GM18502 (cell line): ENCODE measurements at regions not wholly inside any gene's neighbourhood (a gene's known extent, or its start where the extent isn't known, plus 50 kb on each side); places are given as distances from the start of the nearest gene placed in this dataset.
"Not testable (repeated sequence)": the region's sequence is repeated elsewhere in the genome, so short reads cannot be mapped to it uniquely, and the experiment has no call there.

Source experiments
- ATAC-seq: cut with Tn5 transposase; IDR thresholded peaks from one replicate; pipeline ENCODE4 v1.9.1; 2021; ENCODE audit warnings: mild to moderate bottlenecking; ENCODE audit not compliant: unreplicated experiment, poor library complexity

DNA sequence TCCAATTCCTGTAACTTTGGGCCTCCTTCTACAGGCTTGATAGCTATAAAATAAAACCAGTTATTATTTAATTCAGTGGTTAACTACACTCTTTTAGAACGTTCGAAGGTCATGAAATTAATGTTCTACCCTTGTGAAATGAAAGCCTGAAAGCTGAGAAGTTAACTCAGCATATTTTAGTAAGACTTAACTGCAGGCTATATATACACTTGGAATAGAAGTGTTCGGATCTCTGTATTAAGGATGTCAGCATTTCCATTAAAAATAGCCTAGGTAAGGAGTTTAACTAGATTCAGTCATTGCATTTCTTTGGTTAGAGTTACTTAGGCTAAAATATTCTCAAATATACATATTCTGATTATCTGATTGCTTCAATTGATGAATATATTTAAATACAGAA is 229.2 kb downstream of the MRPS30 start:
- no peak for ATAC-seq

DNA sequence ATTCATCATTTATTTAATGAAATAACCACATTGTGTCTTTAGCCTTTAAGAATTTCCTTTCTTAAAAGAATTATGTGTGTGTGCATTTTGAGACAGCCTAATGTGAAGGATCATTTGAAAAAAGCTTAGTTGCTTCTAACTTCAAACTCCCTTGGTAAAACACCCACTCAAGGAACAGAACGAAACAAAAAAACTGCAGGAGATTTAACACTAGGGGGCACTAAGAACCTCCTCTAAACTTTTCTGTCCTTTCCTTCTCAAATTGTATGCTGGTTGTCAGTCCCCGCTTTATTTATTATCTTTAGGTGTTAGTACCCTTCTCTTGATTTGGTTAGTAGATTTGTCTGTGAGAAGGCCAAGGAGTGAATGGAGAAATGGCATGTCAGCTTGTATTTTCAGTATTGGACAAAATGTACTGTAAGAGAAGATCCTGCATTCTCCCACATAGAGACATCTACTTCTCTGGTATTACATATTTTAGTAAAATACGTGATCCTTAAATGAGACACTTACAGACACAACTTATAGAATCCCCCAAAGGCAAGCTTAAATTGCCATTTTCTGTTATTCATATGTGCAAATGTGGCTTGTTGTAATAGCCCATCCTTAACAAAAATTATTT is 229.7 kb downstream of the MRPS30 start:
- ATAC-seq: peak; percentile 79

DNA sequence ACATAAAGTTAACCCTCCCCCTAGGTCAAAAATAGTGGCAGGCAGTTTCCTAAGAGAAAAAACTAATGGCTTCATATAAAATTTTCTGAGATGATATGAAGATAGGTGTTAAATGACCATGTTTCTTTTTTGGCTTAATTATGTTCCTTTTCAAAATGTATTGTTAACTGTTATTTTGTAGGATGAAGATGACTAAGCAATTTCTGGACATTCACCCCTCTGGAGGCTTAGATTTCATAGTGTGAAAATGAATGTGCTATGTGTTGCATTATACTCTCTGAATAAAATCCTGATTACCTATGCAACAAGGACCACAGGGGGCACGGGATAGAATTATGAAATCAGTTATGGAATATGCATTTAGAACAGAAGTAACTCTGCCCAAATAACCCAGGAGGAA is 233.5 kb downstream of the MRPS30 start:
- ATAC-seq: no peak

DNA sequence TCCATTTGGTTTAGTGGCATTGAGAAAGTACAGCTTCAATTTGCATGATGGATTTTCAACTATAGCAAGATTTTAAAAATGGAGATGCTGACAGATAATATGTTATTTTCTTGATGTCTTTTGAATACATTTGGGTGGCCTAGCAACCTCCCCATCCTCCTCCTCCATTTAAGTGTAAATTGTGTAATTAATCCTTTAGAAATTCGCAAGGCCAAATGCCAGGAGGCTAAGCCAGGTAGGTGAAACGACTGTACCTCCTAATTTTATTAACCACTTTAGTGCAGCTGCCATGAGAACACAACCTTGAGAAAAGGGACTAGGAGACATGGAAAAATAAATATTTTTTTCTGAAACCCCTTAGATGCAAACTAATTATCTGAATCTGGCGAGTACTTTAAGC is 248.8 kb downstream of the MRPS30 start:
- no peak for ATAC-seq

DNA sequence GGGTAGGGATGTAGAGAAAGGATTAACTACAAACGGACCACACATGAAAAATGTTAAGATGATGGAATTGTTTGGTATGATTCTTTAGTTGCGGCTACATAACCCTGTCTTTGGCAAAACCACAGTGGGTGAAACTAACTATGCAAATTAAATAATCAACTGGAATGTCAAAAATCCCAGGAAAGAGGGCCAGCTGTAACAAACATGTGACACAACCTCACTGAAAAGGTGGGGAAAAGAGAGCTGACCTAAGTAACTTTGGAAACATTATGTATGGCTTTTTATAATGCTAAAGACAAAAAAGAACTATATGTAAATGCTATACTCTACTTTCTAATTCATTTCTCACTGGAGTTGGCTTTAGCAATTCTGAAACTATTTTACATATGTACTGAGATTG is 252.0 kb downstream of the MRPS30 start:
- no peak for ATAC-seq

DNA sequence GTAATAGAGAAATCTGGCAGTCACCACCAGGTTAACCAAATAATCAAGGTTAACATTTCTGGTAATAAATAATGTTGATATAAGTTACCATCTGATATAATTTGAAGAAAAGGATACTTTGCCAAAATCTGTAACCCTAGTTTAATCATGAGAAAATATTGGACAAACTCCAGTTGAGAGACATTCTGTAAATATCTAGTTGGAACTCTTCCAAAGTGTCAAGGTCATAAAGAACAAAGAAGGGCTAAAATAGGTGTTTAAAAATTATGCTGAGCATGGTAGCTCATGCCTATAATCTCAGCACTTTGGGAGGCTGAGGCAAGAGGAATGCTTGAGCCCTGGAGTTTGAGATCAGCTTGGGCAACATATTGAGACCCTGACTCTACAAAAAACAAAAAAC is 253.3 kb downstream of the MRPS30 start:
- ATAC-seq: no peak

DNA sequence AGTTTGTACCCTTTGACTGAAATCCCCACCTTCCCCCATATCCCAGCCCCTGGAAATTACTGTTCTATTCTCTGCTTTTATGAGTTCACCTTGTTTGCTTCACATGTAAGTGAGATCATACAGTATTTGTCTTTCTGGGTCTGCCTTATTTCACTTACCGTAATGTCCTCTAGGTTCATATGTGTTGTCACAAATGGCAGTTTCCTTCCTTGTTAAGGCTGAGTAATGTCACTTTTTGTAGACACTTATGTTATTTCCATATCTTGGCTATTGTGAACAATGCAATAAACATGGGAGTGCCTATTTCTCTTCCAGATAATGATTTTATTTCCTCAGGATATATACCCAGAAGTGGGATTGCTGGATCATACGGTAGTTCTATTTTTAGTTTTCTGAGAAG is 272.3 kb downstream of the MRPS30 start:
- ATAC-seq: no peak

DNA sequence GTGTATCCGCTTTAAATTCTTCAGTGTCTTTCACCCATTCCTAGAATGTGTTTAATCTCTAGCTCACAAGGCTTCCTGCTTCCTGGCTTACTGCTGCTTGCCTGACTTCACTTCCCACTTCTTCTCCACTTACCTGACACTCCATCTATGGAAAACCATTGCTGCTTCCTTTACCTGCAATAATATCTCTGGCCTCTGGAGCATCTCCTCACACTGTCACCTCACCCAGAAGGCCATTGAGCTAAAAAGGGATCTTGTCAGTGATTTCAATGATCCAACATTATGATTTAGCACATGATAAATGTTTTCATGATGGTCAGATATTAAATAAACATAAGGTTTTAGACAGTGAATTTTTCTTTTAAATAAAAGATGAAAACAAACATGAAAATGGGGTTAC is 281.1 kb downstream of the MRPS30 start:
- ATAC-seq: no peak

DNA sequence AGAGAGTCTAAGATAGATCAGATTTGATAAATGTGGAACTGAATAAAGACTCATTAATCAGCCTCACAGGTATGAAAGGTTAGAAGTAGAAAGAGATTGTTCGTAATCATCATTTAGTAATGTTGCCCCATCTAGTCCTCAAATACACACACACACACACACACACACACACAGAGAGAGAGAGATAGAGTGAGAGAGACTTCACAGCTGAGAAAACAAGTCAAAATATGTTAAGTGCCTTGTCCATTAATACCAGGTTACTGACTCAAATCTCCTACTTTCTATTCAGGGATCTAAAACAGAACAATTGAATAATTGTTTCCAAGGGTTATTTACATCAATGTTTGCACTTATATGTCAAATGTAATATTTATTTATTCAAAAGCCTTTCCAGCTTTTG is 284.6 kb downstream of the MRPS30 start:
- no peak for ATAC-seq

DNA sequence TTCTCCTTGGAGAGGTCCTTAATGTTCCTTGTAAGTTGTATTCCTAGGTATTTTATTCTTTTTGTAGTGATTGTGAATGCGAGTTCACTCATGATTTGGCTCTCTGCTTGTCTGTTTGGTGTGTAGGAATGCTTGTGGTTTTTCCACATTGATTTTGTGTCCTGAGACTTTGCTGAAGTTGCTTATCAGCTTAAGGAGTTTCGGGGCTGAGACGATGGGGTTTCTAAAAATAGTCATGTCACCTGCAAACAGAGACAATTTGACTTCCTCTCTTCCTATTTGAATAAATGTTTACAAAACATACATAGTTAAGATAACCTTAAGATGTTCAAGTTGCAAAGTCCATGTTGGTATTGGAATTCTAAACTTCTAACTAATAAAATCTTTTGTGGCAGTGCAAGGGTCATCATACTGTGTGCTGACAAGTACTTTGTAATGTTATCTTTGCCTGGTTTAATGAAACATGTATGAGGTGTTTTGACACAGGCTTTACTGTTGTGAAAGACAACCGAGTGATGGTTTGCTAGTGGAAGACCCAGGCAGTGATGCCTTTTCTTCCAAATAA is 286.2 kb downstream of the MRPS30 start:
- ATAC-seq: no peak

DNA sequence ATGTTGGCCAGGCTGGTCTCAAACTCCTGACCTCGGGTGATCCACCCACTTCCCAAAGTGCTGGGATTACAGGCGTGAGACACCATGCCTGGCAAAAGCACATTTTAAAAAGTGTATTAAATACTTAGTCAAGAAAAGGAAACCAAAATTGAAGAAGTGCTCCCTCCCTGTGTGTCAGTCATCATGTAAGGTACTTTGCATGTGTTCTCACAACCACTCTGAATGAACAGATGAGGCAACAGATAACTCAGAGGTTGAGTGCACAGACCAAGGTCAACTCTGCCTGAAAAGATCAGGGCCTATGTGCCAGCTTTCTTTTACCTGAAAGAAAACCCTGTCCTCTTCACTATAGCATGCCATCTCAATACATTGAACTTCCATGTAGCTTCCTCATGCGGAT is 289.7 kb downstream of the MRPS30 start:
- ATAC-seq: no peak

DNA sequence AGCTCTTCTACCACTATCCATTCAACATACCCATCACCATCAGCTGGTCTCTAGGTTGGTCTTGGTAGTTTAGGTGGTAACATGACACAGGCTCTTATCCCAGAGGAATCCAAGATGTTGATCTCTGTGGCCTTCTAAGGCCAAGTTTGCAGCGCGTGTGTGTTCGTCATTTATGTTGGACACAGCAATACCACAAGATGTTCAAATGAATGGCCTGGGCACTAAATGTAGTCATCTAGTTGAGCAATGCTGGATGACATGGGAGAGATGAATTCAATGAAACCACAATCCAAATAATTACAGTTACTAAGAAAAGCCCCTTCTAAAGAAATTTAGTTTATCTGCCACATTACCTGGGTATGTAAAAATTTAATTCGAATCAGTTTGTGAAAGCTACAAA is 292.4 kb downstream of the MRPS30 start:
- ATAC-seq: no peak

DNA sequence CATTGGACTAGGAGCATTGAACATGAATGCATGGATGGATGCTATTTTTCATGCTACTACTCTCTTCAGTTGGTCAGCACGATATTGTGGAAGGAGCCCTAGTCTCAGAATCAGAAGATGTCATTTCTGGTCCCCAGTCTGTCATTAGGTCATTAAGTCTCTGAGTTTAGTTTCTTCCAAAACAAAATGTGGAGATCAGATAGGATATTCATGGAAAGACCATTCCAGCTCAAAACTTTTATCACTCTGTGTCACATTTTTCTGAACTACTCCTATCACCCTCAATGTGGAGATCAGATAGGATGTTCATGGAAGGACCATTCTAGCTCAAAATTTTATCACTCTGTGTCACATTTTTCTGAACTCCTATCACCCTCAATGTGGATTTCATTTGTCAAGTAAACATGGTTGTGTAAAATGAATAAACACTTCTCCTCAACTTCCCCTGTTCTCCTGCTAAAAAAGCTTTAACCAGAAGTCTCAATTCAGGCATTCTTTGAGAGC is 296.8 kb downstream of the MRPS30 start:
- ATAC-seq: no peak

DNA sequence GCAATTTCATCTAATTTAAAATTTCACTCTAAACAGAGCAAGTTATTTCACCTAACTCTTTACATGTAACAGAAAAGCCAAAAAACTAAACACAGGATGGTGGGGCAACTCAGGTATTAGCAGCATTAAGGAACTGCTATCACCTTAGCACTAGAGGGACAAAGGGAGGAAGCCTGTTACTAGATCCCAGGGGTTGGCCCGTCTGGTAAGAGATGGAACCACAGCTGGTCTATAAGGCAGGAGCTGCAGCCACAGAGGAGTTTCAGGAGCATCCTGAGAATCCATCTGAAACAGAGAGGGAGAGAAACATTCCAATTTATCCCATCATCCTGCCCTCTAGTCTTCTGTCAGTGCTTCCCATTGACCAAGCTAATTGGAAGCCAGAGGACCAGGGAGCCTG is 300.3 kb downstream of the MRPS30 start:
- no peak for ATAC-seq

DNA sequence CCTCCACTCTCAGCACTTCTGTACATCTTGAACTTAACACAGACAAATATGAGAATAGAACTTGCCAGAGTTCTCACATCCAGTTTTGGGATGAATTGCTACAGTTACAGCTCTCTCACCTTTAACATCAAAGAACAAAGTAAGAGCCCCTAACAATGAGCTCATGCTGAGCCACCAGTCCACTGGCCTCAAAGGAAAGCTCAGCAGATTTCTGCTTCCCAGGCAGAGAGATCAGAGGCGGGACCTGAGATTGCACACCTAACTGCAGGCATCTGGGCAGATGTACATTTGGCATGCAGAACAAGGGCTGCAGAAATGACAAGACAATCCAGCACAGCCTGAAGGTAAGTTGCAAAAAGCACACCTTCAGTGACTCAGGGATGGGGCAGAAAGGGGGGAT is 300.9 kb downstream of the MRPS30 start:
- ATAC-seq: no peak

DNA sequence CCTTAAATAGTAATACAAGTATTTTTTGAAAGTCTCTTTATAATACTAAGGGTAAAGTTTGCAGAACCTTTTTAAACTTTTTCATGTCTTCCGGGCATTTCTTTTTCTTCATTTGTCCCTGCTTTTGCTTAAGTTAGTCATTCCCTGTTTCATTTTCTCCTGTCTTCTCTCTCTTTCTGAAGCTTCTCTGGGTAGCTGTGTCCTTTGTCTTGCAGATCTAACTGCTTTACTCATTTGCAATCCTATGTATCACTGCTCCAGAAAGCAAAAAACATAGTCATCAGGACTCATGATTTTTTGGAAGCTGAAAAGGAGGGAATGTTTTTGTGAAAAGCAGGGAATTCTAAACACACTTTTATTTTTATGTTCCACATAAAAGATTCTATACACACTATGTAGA is 301.7 kb downstream of the MRPS30 start:
- no peak for ATAC-seq

DNA sequence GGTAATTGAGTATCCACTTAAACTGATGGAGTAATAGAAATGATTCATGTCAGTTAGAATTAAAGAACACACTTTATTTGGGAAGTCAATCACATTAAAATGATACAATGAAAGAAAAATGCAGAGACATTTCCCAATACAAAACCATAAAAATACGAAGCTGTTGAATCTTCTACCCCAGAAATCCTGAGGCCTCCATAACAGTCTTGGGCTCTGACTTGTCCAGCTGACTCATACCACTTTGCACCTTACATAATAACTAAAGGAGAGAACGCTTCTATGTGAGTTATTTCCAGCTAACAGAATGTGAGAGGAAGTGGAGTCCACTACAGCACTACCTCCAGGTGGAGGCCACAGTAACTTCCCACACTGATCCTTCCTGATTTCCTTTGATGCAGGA is 305.0 kb downstream of the MRPS30 start:
- ATAC-seq: no peak

DNA sequence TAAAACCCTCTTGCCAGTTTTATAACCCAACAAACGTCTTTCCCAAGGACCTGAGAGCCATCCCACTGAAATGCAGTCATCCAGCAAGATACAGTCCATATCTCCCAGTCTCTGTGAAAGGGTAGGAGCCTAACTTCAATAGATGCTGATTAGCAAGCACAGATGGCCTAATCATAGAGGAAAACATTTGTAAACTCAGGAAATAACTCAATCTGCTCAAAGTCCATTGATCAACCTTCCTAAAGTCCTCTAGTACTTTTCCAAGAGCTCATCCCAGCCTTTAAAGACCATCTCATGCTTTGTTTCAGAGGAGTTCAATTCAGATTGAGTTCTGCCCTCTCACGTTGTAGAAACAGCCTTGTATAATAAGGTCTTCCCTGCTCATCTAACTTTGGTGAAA is 324.2 kb downstream of the MRPS30 start:
- ATAC-seq: no peak

DNA sequence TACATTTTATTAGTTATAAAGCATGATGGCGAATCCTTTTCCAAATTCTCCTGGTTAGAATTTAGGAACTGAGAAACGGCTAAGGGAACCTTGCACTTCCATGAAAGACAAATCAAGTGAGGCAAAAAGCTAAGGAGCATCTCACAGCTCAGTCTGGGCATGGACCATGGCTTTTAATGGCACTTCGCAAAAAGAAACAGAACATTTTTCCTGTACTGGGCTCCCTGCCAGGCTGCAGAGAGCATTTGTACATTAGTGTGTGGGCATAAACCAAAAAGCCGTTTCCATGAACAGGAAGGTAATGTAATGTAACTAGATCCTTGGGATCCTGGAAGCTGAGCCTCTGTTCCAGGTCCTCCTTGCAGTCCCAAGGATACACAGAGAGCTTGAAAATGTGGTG is 354.2 kb downstream of the MRPS30 start:
- ATAC-seq: no peak

DNA sequence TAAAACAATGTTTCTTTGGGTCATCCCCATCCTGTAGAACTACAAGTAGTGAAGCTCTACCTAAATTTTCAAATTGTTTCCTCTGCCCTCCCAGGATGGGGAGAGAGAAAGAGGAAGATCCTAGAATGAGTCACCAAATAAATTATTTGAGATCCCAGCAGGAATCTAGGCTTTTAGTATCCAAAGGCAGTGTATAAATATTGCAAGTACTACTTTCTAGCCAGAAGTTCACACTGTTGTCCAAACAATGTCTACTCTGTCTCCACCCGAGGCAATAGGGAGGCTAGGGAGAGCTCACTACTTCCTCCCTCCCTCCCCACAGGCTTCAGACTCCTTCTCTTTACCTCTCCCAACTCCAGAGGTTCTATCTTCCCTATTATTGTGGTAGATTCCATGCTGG is 362.8 kb downstream of the MRPS30 start:
- no peak for ATAC-seq

DNA sequence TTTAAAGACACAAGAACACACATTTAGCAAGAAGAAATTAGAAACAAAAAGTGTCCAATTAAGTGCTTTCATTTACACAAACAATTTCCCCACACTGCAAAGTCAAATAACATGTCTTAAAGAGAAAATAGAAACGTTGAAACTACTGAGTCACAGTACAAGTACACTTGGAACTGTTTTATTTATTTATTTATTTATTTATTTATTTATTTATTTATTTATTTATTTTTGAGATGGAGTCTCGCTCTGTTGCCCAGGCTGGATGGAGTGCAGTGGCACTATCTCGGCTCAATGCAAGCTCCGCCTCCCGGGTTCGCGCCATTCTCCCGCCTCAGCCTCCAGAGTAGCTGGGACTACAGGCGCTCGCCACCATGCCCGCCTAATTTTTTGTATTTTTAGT is 363.9 kb downstream of the MRPS30 start:
- not testable (repeated sequence) for ATAC-seq

DNA sequence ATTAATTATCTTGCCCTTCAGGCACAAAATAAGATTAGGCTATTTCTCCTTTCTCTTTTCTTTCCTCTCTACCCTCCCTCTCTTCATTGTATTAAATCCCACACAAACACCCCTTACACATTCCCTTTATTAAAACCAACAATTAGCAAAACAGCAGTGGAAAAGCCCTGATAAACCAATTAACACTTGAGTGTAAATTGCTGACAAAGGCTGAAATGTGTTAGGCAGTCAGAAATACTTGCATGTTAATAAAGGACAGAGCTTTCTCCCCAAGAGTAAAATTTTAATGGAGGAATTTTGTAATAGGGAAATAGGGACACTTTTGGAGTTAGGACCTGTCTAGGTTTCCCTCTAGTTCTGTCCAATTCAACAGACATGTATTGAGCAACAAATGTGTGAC is 370.9 kb downstream of the MRPS30 start:
- ATAC-seq: no peak

DNA sequence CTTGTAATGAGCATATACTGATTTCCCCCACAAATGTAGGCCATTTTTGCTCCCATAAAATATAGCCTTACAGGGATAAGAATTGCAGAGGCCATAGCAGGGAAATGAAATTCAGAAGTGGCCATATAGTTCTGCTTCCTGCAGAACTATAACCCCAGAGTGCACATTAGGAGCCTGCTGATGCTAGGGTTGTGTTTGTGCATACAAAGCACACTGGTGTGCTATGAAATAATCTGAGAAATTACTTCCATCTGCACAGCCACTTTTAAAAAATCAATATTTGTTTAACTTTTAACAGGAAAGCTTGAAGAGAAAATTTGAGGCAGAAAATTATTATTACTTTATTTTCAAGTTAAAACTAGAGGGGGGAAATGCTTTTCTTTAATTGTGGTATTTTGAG is 380.3 kb downstream of the MRPS30 start:
- ATAC-seq: no peak
